ENCODE measurements at regions not wholly inside any gene's neighbourhood (a gene's known extent, or its start where the extent isn't known, plus 50 kb on each side); places are given as distances from the start of the nearest gene placed in this dataset.
"Not testable (repeated sequence)": the region's sequence is repeated elsewhere in the genome, so short reads cannot be mapped to it uniquely, and the experiment has no call there.

DNA sequence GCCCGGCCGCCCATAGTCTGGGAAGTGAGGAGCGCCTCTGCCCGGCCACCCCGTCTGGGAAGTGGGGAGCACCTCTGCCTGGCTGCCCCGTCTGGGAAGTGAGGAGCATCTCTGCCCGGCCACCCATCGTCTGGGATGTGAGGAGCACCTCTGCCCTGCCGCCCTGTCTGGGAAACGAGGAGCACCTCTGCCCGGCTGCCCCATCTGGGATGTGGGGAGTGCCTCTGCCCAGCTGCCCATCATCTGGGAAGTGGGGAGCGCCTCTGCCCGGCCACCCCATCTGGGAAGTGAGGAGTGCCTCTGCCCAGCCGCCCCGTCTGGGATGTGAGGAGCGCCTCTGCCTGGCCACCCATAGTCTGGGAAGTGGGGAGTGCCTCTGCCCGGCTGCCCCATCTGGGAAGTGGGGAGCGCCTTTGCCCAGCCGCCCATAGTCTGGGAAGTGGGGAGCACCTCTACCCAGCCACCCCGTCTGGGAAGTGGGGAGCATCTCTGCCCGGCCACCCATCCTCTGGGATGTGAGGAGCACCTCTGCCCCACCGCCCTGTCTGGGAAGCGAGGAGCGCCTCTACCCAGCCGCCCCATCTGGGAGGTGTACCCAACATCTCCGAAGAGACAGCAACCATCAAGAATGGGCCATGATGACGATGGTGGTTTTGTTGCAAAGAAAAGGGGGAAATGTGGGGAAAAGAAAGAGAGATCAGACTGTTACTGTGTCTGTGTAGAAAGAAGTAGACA is 92.5 kb upstream of the ZNF519 start:
- H3K4me3 ChIP-seq; H3K4me1 ChIP-seq; H3K27ac ChIP-seq; H3K36me3 ChIP-seq; ATAC-seq; H3K9me3 ChIP-seq; H3K27me3 ChIP-seq; intact Hi-C loops (cut with DNase I): not testable (repeated sequence)
- peak in 1 of 4 donors; percentile 58 for DNase-seq

GRCh38 chr18:14223919-14224318 is 91.7 kb upstream of the ZNF519 start:
- DNase-seq; intact Hi-C loops (cut with DNase I): not testable (repeated sequence)

GRCh38 chr18:14223231-14223822 is 91.1 kb upstream of the ZNF519 start:
- H3K27ac ChIP-seq; H3K36me3 ChIP-seq; intact Hi-C loops (cut with DNase I); H3K4me1 ChIP-seq; H3K4me3 ChIP-seq; H3K9me3 ChIP-seq; H3K27me3 ChIP-seq; ATAC-seq: not testable (repeated sequence)
- DNase-seq: peak in 2 of 4 donors; percentile 30 to 69

More at GRCh38 chr18:14223919-14224318, 91.7 kb upstream of the ZNF519 start:
- H3K9me3 ChIP-seq, H3K36me3 ChIP-seq, H3K4me1 ChIP-seq, H3K4me3 ChIP-seq, H3K27ac ChIP-seq, H3K27me3 ChIP-seq, ATAC-seq: not testable (repeated sequence)

- H3K27ac ChIP-seq; H3K9me3 ChIP-seq; H3K27me3 ChIP-seq; intact Hi-C loops (cut with DNase I); ATAC-seq; H3K36me3 ChIP-seq; H3K4me1 ChIP-seq; H3K4me3 ChIP-seq: not testable (repeated sequence)
- peak in 1 of 4 donors; percentile 63 for DNase-seq
Measured at GRCh38 chr18:14222354-14223221, 90.4 kb upstream of the ZNF519 start.

- peaks cover 0 to 7% of the 10 kb centered on the region in 2 donors for H3K9me3 ChIP-seq
- intact Hi-C loops (cut with DNase I): no loop called here
- H3K27me3 ChIP-seq: no peaks in the 10 kb centered on the region
- H3K36me3 ChIP-seq: no peaks in the 10 kb centered on the region
- DNase-seq (peak in 1 of 4 donors; percentile 61), ATAC-seq (no peak)
- no peaks in the 10 kb centered on the region for H3K4me1 ChIP-seq
- no peak for TF ChIP-seq CTCF (IDR thresholded peaks at IDR 0.05)
- H3K4me3 ChIP-seq: no peak overlapping the region
- no peak overlapping the region for H3K27ac ChIP-seq
Measured at GRCh38 chr18:14221689-14222088, 89.5 kb upstream of the ZNF519 start.

DNA sequence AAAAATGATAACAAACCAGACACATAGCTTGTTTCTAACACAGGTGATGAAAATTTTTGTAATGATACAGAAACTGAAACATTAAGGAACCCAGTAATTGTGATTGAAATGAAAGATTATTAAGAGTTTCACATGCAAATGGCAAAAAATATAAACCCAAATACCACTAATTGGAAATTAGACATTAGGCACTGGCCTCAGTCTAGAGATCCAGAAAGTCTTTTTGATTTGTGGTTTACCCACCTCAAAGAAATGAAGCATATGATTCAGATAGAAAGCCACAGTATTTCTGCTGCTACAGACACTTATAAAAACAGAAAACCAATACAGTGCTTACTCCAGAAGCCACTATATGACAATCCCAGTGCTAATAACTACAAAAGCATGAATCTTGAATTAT is 83.7 kb upstream of the ZNF519 start:
- H3K27ac ChIP-seq; H3K4me3 ChIP-seq; H3K9me3 ChIP-seq; H3K36me3 ChIP-seq; DNase-seq; intact Hi-C loops (cut with DNase I); H3K4me1 ChIP-seq; H3K27me3 ChIP-seq; ATAC-seq: not testable (repeated sequence)

GRCh38 chr18:14203424-14203823 is 71.2 kb upstream of the ZNF519 start:
- H3K9me3 ChIP-seq; H3K4me1 ChIP-seq; H3K36me3 ChIP-seq; H3K27ac ChIP-seq; H3K4me3 ChIP-seq; H3K27me3 ChIP-seq; DNase-seq; ATAC-seq; intact Hi-C loops (cut with DNase I): not testable (repeated sequence)

DNA sequence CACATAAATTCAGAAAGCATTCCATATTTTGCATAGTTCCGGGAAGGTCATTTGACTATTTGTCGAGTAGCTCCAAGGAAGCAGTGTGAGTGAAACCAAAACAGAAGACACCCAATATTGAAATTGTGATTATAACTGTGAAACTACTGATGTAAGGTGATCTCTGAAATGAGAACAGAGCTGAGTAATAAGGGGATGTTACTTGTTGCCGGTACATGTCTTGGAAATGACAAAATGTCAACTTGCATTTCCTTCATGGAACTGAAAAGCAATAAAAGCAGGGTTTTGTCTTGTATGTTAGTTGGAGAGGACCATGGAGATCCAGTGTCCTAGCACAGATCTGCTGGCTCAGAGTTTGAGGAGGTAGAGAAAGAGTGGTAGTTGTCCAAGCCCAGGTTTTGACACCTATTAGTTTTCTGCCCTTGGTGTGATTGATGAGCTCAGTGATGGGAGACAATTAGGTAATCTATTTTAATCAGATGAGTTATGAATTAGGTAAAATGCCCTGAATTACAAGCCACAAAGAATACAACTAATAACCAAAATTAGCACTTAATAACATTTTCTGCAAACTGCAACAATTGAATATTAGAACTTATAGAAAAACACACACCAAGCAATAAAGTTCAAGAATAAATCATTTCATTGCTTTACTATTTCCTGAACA is 58.7 kb upstream of the ZNF519 start:
- H3K4me3 ChIP-seq; intact Hi-C loops (cut with DNase I); H3K27ac ChIP-seq: not testable (repeated sequence)

More for the DNA sequence above, 58.7 kb upstream of the ZNF519 start:
- not testable (repeated sequence) for H3K9me3 ChIP-seq, ATAC-seq, H3K27me3 ChIP-seq, H3K4me1 ChIP-seq, DNase-seq, H3K36me3 ChIP-seq
